ENCODE measurements at regions not wholly inside any gene's neighbourhood (a gene's known extent, or its start where the extent isn't known, plus 50 kb on each side); places are given as distances from the start of the nearest gene placed in this dataset.

- no peaks in the 10 kb centered on the region for H3K27me3 Mint-ChIP-seq (ENCODE audit: low read depth)
- no peak for DNase-seq
- H3K27ac Mint-ChIP-seq = no peak overlapping the region
- Histone ChIP-seq H3K27me3 (ENCODE audit: insufficient read depth, low read length) (no peaks in the 10 kb centered on the region), H3T11ph (ENCODE audit: low read length) (no peak overlapping the region), H3K9ac (ENCODE audit: extremely low read depth, insufficient read length, low read length) (no peak overlapping the region), H3K4ac (ENCODE audit: low read depth, low read length) (no peak overlapping the region), H4K20me1 (ENCODE audit: control insufficient read depth, insufficient read depth, insufficient read length) (no peaks in the 10 kb centered on the region), H3K23ac (ENCODE audit: insufficient read length, low read depth, low read length) (no peak overlapping the region), H3K4me1 (ENCODE audit: insufficient read depth, low read length) (peaks cover 3% of the 10 kb centered on the region; the same call in 1 of the 2 replicates), H3K23me2 (ENCODE audit: insufficient read length, low read depth, low read length, poor library complexity, severe bottlenecking) (no peaks in the 10 kb centered on the region), H2BK12ac (ENCODE audit: insufficient read length, low read depth, low read length) (no peak overlapping the region), H2AFZ (ENCODE audit: low read length) (no peak overlapping the region), H2BK120ac (ENCODE audit: low read depth, low read length, poor library complexity, severe bottlenecking) (no peak overlapping the region), H2BK20ac (ENCODE audit: low read depth, low read length, poor library complexity, severe bottlenecking) (no peak overlapping the region), H3K56ac (ENCODE audit: insufficient read length, low read depth, low read length) (no peak overlapping the region), H4K91ac (ENCODE audit: insufficient read length, low read depth, low read length) (no peak overlapping the region), H3K9me3 (ENCODE audit: control insufficient read depth, low read depth, low read length) (no peaks in the 10 kb centered on the region), H2AK5ac (ENCODE audit: insufficient read length, low read length) (no peak overlapping the region), H3K4me2 (ENCODE audit: insufficient read depth, insufficient read length, low read length) (no peak overlapping the region), H2BK5ac (ENCODE audit: insufficient read length, low read length) (no peak overlapping the region), H3K18ac (ENCODE audit: insufficient read length, low read depth, low read length) (no peak overlapping the region), H4K5ac (ENCODE audit: insufficient read length, low read depth, low read length) (no peak overlapping the region), H4K8ac (replicated peaks; ENCODE audit: insufficient read length, low read depth, low read length) (no peak overlapping the region), H3K27ac (ENCODE audit: insufficient read length, low read depth, low read length) (no peak overlapping the region), H3K79me2 (ENCODE audit: insufficient read depth, low read length) (no peaks in the 10 kb centered on the region), H2BK15ac (ENCODE audit: low read depth, low read length) (no peak overlapping the region), H3K14ac (ENCODE audit: insufficient read depth, low read length) (no peak overlapping the region), H3K79me1 (ENCODE audit: insufficient read depth, low read depth, low read length, poor library complexity, severe bottlenecking) (no peaks in the 10 kb centered on the region)
- H3K36me3 Mint-ChIP-seq (ENCODE audit: insufficient read depth in 1 of 3, low read depth in 3 of 3) = no peaks in the 10 kb centered on the region; a peak in 1 of 7 replicates
- no peak for TF ChIP-seq CTCF (conservative IDR thresholded peaks at IDR 0.05)
- no CpG with 5 or more reads among the region's 2 CpGs for WGBS (ENCODE audit: extremely low coverage, insufficient read length, low lambda C conversion rate)
- no peak overlapping the region for H3K4me3 Mint-ChIP-seq
- H3K4me1 Mint-ChIP-seq = peaks cover 33 to 39% of the 10 kb centered on the region in 2 experiments
- no peaks in the 10 kb centered on the region; a peak in 1 of 5 replicates for H3K9me3 Mint-ChIP-seq
These were observed 75.7 kb upstream of the CCDC112 start for GRCh38 chr5:115372146-115372545.
